T-helper 1 cell treated with Interleukin-12 subunit alpha and Interleukin-12 subunit beta and Interleukin-4 antibody, amounts not matched to agents 30 μg/mL and 1 μg/mL, for 36 hours (primary cell): ENCODE measurements at regions not wholly inside any gene's neighbourhood (a gene's known extent, or its start where the extent isn't known, plus 50 kb on each side); places are given as distances from the start of the nearest gene placed in this dataset.

ENCODE experiments used
- H3K27ac Mint-ChIP-seq: one replicate; pipeline ENCODE4 v1.8.0; 2021; ENCODE audit warnings: mild to moderate bottlenecking, mixed read lengths
- H3K27me3 Mint-ChIP-seq: one replicate; pipeline ENCODE4 v1.8.0; 2021; ENCODE audit warnings: low read depth, mixed read lengths
- H3K36me3 Mint-ChIP-seq: one replicate; pipeline ENCODE4 v1.8.0; 2021; ENCODE audit warnings: low read depth, mixed read lengths
- H3K4me1 Mint-ChIP-seq: one replicate; pipeline ENCODE4 v1.8.0; 2021; ENCODE audit warnings: low read depth, mixed read lengths
- H3K4me3 Mint-ChIP-seq: one replicate; pipeline ENCODE4 v1.8.0; 2021; ENCODE audit warnings: mild to moderate bottlenecking, moderate library complexity, mixed read lengths
- H3K9me3 Mint-ChIP-seq: one replicate; pipeline ENCODE4 v1.8.0; 2021; ENCODE audit warnings: mixed read lengths

DNA sequence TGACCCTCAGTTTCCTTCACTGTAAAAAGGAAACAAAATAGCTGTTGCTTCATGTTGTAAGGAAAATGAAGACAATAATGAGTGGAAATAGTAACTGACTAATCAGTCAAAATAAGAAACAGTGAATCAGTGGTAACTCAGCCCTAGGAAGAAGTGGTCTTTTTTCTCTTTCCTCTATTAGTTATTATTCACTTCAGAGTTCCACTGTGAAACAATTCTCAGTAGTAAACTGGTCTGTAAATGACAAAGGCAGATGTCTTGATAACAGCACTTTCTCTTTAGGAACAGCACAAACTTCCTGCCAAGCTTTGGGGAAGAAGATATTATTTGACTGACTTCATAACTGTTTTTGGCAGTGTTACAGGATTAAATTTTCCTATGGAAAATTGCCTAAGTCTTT lies 600.5 kb upstream of the KLHL1 start:
- no peaks in the 10 kb centered on the region for H3K9me3 Mint-ChIP-seq
- H3K4me1 Mint-ChIP-seq = no peaks in the 10 kb centered on the region
- H3K27ac Mint-ChIP-seq = no peak overlapping the region
- no peak overlapping the region for H3K4me3 Mint-ChIP-seq
- no peaks in the 10 kb centered on the region for H3K36me3 Mint-ChIP-seq
- no peaks in the 10 kb centered on the region for H3K27me3 Mint-ChIP-seq

DNA sequence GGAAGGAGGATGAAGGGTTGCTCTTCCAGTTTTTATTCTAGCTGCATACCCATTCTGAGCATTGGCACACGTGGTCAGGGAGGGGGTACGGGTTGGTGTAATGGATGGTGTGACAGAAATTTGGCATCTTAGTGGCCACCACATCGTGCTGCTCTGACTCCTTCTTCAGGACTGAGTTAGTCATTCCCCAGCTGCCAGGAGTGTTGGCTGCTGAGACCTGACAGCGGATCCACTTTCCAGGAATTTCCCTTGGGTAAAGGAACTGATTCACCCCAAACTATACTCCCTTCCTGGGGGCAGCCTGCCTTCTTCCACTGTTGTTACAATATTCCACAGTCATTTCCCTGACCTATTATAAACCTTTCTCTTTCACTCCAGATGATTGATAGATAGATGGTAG lies 595.5 kb upstream of the KLHL1 start:
- no peaks in the 10 kb centered on the region for H3K27me3 Mint-ChIP-seq
- no peak overlapping the region for H3K27ac Mint-ChIP-seq
- no peaks in the 10 kb centered on the region for H3K36me3 Mint-ChIP-seq
- H3K9me3 Mint-ChIP-seq = no peaks in the 10 kb centered on the region
- no peaks in the 10 kb centered on the region for H3K4me1 Mint-ChIP-seq
- no peak overlapping the region for H3K4me3 Mint-ChIP-seq

DNA sequence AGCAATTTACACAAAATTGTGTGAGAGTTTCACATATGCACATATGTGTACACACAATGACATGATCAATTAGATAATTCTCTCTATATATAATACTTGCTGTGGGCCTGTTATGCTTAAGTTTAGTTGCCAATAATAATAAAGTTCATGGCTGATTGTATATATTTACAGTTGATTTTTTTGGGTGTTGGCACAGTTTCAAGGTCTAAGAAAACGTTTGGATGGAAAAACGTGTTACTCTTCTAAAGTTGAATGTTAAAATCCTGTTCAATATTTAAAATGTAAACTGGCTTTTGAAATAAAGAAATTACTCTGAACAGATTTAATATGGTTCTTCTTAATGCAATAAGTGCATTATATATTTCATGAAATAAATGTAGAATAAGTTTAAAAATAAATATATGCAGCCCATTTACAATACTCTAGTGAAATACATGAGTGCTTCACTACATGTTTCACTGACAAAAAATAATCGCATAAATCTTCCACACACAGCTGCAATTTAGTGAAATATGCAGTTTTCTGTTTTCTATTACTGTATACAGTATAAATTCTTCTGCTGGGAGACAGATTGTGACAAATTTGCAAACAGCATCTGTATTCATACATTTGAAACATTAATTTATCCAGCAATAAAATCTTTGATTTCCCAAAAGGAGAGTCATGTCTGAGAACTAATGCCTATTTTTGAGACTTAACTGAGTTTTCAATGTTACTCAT lies 586.9 kb upstream of the KLHL1 start:
- no peaks in the 10 kb centered on the region for H3K4me1 Mint-ChIP-seq
- no peak overlapping the region for H3K27ac Mint-ChIP-seq
- no peaks in the 10 kb centered on the region for H3K36me3 Mint-ChIP-seq
- H3K27me3 Mint-ChIP-seq = no peaks in the 10 kb centered on the region
- peaks cover 6% of the 10 kb centered on the region for H3K9me3 Mint-ChIP-seq
- no peak overlapping the region for H3K4me3 Mint-ChIP-seq

DNA sequence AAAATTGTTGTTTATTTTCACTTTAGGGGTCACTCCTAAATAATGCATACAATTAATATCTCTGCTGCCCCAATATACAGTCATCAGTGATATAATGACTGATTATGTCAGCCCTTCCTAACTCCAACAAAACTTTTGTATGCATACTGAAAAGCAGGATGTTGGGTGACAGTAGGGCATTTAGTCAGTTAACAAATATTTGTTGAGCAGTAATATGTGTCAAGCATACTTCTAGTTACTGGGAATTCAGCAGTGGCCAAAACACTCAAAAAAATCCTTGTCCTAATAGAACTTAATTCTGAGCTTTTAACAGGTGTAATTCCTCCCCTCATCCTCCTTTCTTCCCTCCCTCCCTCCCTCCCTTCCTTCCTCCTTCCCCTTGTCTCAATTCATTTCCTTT lies 560.7 kb upstream of the KLHL1 start:
- H3K36me3 Mint-ChIP-seq = no peaks in the 10 kb centered on the region
- no peak overlapping the region for H3K27ac Mint-ChIP-seq
- no peak overlapping the region for H3K4me3 Mint-ChIP-seq
- no peaks in the 10 kb centered on the region for H3K4me1 Mint-ChIP-seq
- H3K9me3 Mint-ChIP-seq = no peaks in the 10 kb centered on the region
- H3K27me3 Mint-ChIP-seq = no peaks in the 10 kb centered on the region

DNA sequence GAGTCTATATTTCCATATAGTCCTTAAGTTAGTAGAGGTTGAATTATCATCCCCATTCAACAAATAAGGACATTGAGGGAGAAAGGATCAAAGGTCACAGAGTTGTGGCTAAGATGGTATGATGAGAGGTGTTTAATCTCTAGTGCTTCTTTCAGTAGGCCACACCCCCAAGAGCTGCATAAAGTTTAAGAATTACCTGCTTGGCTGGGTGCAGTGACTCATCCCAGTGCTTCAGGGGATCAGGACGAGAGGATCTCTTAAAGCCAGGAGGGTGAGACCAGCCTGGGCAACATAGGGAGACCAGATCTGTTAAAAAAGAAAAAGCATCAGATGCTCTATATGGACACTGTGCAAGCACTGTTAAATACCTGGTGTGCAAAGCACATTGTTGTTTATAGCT lies 560.0 kb upstream of the KLHL1 start:
- Mint-ChIP-seq H3K9me3 (no peaks in the 10 kb centered on the region), H3K36me3 (no peaks in the 10 kb centered on the region), H3K4me3 (no peak overlapping the region), H3K4me1 (no peaks in the 10 kb centered on the region), H3K27ac (no peak overlapping the region), H3K27me3 (no peaks in the 10 kb centered on the region)

DNA sequence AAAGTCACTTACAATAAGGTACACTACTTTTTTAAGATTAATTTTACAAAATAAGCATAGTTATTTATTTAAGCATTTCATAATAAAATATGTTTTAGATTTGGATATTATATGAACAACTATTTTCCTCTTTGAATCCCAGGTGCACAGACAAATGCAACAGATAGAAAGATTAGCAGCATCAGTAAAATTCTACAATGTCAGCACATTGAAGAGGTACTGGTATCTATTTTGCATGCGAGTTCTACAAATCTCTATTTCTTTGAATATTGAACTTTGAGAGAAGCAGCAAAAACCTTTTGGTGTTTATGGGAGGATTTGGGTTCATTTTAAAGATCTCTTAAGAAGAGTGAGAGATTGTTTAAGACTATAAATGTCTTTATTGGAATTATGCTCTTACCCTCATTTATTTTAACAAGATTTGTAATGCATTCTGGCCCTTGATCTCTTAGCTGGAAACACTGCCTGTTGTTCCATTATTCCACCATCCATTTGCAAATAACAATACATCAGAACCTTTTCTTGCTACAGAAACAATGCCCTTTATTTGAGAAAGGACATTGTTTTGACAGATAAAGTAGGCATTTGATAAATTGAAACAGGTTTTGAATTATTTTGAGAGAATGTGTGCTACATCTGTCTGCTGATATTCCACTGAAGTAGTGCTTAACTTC lies 558.8 kb upstream of the KLHL1 start:
- Mint-ChIP-seq H3K4me3 (no peak overlapping the region), H3K27ac (no peak overlapping the region), H3K36me3 (no peaks in the 10 kb centered on the region)

DNA sequence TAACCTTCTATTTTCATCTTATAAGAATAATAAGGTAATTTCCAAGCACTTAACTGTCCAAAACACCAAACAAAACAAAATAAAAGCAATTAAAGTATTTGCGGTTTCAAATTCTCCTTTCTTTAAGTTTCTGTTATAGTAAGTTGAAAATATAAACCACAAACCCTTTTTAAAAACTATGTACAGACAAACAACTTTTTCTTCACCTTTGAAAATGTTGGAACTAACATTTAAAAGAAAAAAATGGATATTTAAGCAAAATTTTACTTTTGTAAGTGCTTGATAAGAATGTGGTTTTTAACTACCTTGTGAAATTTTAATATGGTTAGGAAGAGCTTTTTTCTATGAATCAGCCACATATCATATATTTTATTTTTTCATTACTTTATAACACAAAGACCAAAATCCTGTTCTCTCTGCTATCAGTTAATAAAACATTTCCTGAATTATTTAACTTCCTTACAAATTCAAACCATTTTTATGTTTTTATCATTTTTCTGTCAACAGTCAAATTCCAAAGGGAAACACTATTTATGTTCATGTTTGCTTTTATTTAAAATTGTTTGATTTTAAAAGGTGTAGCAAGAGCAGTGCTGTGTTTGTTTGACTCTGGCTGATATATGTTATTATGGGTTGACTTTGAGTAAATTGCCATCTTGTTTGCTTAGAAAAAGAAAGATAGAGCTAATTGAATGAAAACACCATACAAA lies 554.1 kb upstream of the KLHL1 start:
- Mint-ChIP-seq H3K27ac (no peak overlapping the region), H3K27me3 (no peaks in the 10 kb centered on the region), H3K9me3 (no peaks in the 10 kb centered on the region), H3K4me3 (no peak overlapping the region), H3K4me1 (no peaks in the 10 kb centered on the region), H3K36me3 (no peaks in the 10 kb centered on the region)

More for the DNA sequence above, 558.8 kb upstream of the KLHL1 start:
- no peaks in the 10 kb centered on the region for H3K9me3 Mint-ChIP-seq
- no peaks in the 10 kb centered on the region for H3K4me1 Mint-ChIP-seq
- H3K27me3 Mint-ChIP-seq = no peaks in the 10 kb centered on the region

DNA sequence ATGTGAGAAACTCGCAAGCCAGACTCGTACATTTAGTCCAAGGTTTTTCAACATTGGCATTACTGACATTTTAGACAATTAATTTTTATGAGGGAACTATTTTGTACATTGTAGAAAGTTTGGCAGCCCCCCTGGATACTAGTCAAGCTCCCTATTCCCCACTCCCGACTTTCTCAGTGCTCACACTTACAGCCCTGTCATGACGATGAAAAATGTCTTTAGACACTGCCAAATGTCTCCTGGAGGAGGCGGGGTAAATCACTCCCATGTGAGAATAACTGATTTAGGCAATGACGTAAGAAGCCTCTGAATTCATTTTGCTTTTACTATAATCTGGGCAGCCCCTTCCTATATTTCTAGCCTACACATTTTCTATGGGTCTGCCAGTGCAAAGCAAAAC lies 535.8 kb upstream of the KLHL1 start:
- Mint-ChIP-seq H3K36me3 (no peaks in the 10 kb centered on the region), H3K27ac (no peak overlapping the region), H3K27me3 (no peaks in the 10 kb centered on the region), H3K9me3 (no peaks in the 10 kb centered on the region), H3K4me3 (no peak overlapping the region), H3K4me1 (no peaks in the 10 kb centered on the region)

DNA sequence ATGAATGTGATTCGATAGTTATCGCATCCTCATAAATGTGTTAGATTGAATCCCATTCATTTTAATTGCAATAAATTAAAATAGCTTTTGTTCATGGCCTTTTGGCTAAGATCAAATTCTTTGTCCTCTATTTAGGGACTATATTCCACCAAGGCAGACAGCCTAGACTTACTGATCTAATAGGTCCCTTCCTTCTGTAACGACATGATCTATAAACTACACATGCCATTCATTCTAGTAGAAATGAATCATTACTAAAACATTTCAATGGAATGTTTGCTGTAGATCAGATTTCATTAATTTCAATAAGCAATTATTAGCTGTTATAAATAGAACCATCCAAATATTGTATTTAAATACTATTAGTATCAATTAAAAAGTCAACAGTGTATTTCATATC lies 526.6 kb upstream of the KLHL1 start:
- H3K36me3 Mint-ChIP-seq = no peaks in the 10 kb centered on the region
- H3K4me1 Mint-ChIP-seq = no peaks in the 10 kb centered on the region
- H3K4me3 Mint-ChIP-seq = no peak overlapping the region
- no peaks in the 10 kb centered on the region for H3K27me3 Mint-ChIP-seq
- H3K9me3 Mint-ChIP-seq = no peaks in the 10 kb centered on the region
- no peak overlapping the region for H3K27ac Mint-ChIP-seq

DNA sequence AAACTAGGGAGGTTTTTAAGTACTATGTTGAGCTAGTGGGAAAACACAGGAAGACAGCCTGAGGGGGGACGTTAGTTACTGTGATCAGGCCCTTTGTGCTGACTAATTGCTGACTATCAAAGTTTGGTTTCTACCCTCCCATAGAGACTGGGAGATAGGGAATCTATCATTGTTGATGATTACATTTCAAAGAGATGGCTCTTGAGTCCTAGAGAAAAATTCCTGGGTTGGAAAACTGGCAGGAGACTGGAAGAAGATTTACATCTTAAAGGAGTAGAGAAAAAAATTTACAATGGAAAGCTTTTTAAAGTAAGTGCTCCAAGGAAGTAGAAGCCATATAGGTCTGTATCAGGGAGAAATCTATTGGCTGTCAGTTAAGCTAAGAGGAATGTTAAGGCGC lies 522.0 kb upstream of the KLHL1 start:
- Mint-ChIP-seq H3K4me3 (no peak overlapping the region), H3K27ac (no peak overlapping the region), H3K9me3 (no peaks in the 10 kb centered on the region), H3K36me3 (no peaks in the 10 kb centered on the region), H3K4me1 (no peaks in the 10 kb centered on the region), H3K27me3 (no peaks in the 10 kb centered on the region)

DNA sequence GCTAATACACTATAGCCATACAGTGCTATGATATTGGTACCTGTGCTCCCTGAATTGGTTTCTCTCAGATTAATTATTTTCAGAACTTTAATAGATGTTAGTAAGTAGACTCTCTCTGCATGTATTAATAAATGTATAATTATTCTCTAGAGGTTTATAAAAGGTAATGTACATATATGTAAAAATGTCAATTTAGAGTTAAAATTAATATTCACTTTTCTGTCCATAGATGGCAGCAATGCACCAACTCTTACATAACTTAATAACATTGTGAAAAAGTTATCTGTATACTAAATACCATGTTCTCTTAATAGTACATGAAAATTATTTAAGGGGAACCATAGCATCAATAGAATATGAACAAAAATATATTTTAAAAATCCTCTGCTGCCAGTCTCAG lies 515.0 kb upstream of the KLHL1 start:
- no peaks in the 10 kb centered on the region for H3K9me3 Mint-ChIP-seq
- no peak overlapping the region for H3K27ac Mint-ChIP-seq
- no peaks in the 10 kb centered on the region for H3K36me3 Mint-ChIP-seq
- H3K27me3 Mint-ChIP-seq = no peaks in the 10 kb centered on the region
- no peaks in the 10 kb centered on the region for H3K4me1 Mint-ChIP-seq
- no peak overlapping the region for H3K4me3 Mint-ChIP-seq

DNA sequence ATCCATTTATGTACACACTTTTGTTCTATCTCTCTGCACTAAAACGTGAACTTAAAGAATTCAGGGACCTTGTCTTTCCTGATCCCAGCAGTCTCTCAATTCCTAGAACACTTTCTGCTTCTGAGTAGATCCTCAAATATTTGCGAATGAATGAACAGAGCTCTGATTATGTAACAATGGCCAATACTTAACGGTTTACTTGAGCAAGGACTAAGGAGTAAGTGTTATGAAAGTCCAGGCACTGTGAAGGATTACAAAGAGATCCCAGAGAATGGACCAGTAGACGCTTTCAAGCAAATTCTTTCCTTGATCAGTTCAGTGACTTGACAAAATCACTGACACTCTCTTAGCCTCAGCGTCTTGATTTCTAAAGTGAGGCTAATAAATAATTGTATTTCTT lies 514.5 kb upstream of the KLHL1 start:
- Mint-ChIP-seq H3K36me3 (no peaks in the 10 kb centered on the region), H3K27me3 (no peaks in the 10 kb centered on the region), H3K27ac (no peak overlapping the region), H3K9me3 (no peaks in the 10 kb centered on the region), H3K4me1 (no peaks in the 10 kb centered on the region), H3K4me3 (no peak overlapping the region)

DNA sequence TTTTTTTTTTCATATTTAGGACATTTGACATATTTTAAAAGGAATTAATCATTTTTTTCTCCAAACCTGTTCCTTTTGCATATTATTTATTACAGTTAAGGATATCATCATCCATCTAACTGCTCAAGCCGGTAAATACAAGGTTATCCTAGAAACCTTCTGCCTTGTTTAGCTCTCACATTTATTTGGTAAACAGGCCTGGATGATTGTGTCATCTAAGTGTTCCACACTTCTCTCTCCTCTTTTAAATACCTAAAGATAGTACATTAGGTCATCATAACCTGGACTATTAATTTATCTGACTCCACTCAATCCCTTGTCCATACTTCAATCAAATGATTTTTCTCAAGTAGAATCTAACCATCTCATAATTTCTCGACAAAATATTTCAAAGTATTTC lies 511.7 kb upstream of the KLHL1 start:
- Mint-ChIP-seq H3K27ac (no peak overlapping the region), H3K4me1 (no peaks in the 10 kb centered on the region), H3K9me3 (no peaks in the 10 kb centered on the region), H3K36me3 (no peaks in the 10 kb centered on the region), H3K27me3 (no peaks in the 10 kb centered on the region), H3K4me3 (no peak overlapping the region)

DNA sequence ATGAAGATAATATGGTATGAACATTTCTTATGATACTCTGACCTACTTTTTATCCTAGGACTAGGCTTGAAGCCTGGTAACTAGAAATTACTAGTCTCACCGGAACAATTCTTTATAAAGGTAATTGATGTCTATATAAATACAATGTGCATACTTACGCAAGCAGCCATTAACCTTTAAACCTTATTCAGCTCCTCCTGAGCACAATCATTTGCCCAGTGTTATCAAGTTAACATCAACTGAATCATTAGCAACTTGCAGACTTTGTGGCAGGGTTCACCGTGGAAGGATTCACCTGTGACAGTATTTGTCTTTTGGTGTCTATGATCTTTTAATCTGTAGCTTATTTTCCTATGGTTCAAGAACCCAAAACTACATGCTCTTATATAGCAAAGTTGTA lies 508.6 kb upstream of the KLHL1 start:
- no peaks in the 10 kb centered on the region for H3K27me3 Mint-ChIP-seq
- H3K27ac Mint-ChIP-seq = no peak overlapping the region
- no peaks in the 10 kb centered on the region for H3K4me1 Mint-ChIP-seq
- H3K9me3 Mint-ChIP-seq = no peaks in the 10 kb centered on the region
- no peaks in the 10 kb centered on the region for H3K36me3 Mint-ChIP-seq
- H3K4me3 Mint-ChIP-seq = no peak overlapping the region

DNA sequence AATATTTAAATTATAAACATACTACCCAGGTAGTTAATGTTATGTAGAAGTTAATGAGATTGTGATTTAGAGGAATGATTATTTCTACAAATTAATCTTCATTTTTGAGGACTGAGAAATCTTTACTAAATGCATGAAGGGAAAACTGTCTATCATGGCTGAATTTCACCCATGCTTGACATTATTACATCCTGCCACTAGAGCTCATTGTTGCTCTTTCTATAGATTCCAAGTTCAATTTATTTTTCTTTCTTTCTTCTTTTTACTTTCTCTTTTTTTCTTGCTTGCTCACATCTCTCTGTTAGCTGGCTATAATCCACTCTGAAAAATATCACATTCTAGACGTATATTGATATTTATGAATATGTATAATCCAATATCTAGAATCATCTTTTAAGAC lies 505.0 kb upstream of the KLHL1 start:
- H3K27me3 Mint-ChIP-seq = no peaks in the 10 kb centered on the region
- H3K9me3 Mint-ChIP-seq = no peaks in the 10 kb centered on the region
- no peaks in the 10 kb centered on the region for H3K4me1 Mint-ChIP-seq
- no peaks in the 10 kb centered on the region for H3K36me3 Mint-ChIP-seq
- no peak overlapping the region for H3K27ac Mint-ChIP-seq
- no peak overlapping the region for H3K4me3 Mint-ChIP-seq
